Spleen (tissue), 11 donors: ENCODE measurements at regions not wholly inside any gene's neighbourhood (a gene's known extent, or its start where the extent isn't known, plus 50 kb on each side); places are given as distances from the start of the nearest gene placed in this dataset.

ENCODE experiments used
- DNase-seq: peaks from one replicate; pipeline ENCODE4 v3.0.0-alpha.2; 2020
- H3K27ac ChIP-seq, 8 donors: fragments of 200-600 bp; sonication (generic) in 7 of 8; 1 replicate in 4 of 8; 2 replicates in 4 of 8; pipeline versions ENCODE4 v1.5.0 to v1.8.0; 2016 to 2021; ENCODE audit warnings: inconsistent platforms in 4 of 8, mild to moderate bottlenecking in 4 of 8, moderate library complexity in 1 of 8
- H3K27me3 ChIP-seq, 7 donors: fragments of 200-600 bp; sonication (generic) in 6 of 7; replicated peaks in 1 of 7; 1 replicate in 4 of 7; 2 replicates in 3 of 7; pipeline versions ENCODE4 v1.5.0 to v1.8.0; 2016 to 2021; ENCODE audit warnings: inconsistent platforms in 3 of 7, mild to moderate bottlenecking in 1 of 7
- H3K36me3 ChIP-seq, 6 donors: fragments of 200-600 bp; sonication (generic) in 5 of 6; 1 replicate in 4 of 6; 2 replicates in 2 of 6; pipeline versions ENCODE4 v1.5.0 to v1.8.0; 2016 to 2021; ENCODE audit warnings: inconsistent platforms in 2 of 6
- H3K4me1 ChIP-seq, 6 donors: fragments of 200-600 bp; sonication (generic) in 5 of 6; 1 replicate in 3 of 6; 2 replicates in 3 of 6; pipeline versions ENCODE4 v1.5.0 to v1.8.0; 2016 to 2021; ENCODE audit warnings: inconsistent platforms in 3 of 6
- H3K4me3 ChIP-seq, 8 donors: fragments of 200-600 bp; sonication (generic) in 7 of 8; 1 replicate in 4 of 8; 2 replicates in 4 of 8; pipeline versions ENCODE4 v1.5.0 to v1.8.0; 2016 to 2021; ENCODE audit warnings: inconsistent platforms in 4 of 8, mild to moderate bottlenecking in 4 of 8, moderate library complexity in 2 of 8
- H3K9me3 ChIP-seq, 8 donors: fragments of 200-600 bp; sonication (generic) in 7 of 8; 1 replicate in 4 of 8; 2 replicates in 4 of 8; pipeline versions ENCODE4 v1.5.0 to v1.8.0; 2016 to 2021; ENCODE audit warnings: inconsistent platforms in 4 of 8
- POLR2A ChIP-seq, 3 donors: fragments of 450-650 bp; IDR thresholded peaks; one replicate each; pipeline ENCODE4 v1.5.1; 2017; ENCODE audit warnings: antibody characterized with exemption in 3 of 3, mild to moderate bottlenecking in 1 of 3
- POLR2AphosphoS5 ChIP-seq, 3 donors: sonication (generic); formaldehyde crosslinking; IDR thresholded peaks; one replicate each; pipeline ENCODE4 v1.5.1; 2017; ENCODE audit warnings: antibody characterized with exemption in 3 of 3
- WGBS, 5 donors: extraction: QIAGEN DNeasy Blood & Tissue Kit in 3 of 5; methylation state at CpG; one replicate each; pipeline versions ENCODE4 v1.1.5 to v1.1.7; 2013 to 2018; 5-methylcytosine and 5-hydroxymethylcytosine counted together
- intact Hi-C: fragments of 100-400 bp; cut with DNase I; formaldehyde crosslinking; loops from one replicate; pipeline ENCODE4 v1.15.0; 2023; ENCODE audit warnings: low total_unique reads
- TF ChIP-seq, protein P1 (sequence below), 11 experiments: fragments of 200-600 bp in 7 of 11; fragments of 450-650 bp in 4 of 11; sonication (generic) in 4 of 11; IDR thresholded peaks in 8 of 11; conservative IDR thresholded peaks in 3 of 11; 1 replicate in 7 of 11; 2 replicates in 4 of 11; pipeline versions ENCODE4 v1.4.0 to v1.8.0; 2016 to 2021; ENCODE audit warnings: antibody characterized with exemption in 11 of 11, inconsistent platforms in 4 of 11, mild to moderate bottlenecking in 1 of 11
- donor health status: healthy with polysubstance abuse.
- donor health status: DM: no; HTN: no; CAD: no; lungs with moderate emphysema.
- donor health status: DM: no; HTN: no; CAD: no.
- donor health status: Bipolar disorder and iron deficiency.
- donor health status: healthy.
- donor health status: DM: no; HTN: no; CAD: no.
- donor health status: DM: yes; HTN: yes; CAD: no.

GRCh38 chr20:51884561-51884960 lies 82.2 kb upstream of the SALL4 start:
- H3K27me3 ChIP-seq, result no peaks in the 10 kb centered on the region
- intact Hi-C loops, result no loop called here
- no peaks in the 10 kb centered on the region for H3K36me3 ChIP-seq
- WGBS, 5 donors, result 51 to 90% (median 72%) methylated on average over 5 of the region's 5 CpGs
- TF ChIP-seq POLR2AphosphoS5 (IDR thresholded peaks at IDR 0.05), result no peak
- no peak for TF ChIP-seq POLR2A (IDR thresholded peaks at IDR 0.05)
- H3K4me1 ChIP-seq, result no peaks in the 10 kb centered on the region
- no peak for DNase-seq
- H3K4me3 ChIP-seq, result no peak overlapping the region
- H3K9me3 ChIP-seq, result no peaks in the 10 kb centered on the region
- H3K27ac ChIP-seq, result no peak overlapping the region

GRCh38 chr20:51880188-51880587 lies 77.9 kb upstream of the SALL4 start:
- no peaks in the 10 kb centered on the region for H3K4me1 ChIP-seq
- 80 to 92% (median 86%) methylated on average over 4 of the region's 4 CpGs for WGBS, 5 donors
- DNase-seq, result no peak
- no peak for TF ChIP-seq POLR2A (IDR thresholded peaks at IDR 0.05)
- TF ChIP-seq POLR2AphosphoS5 (IDR thresholded peaks at IDR 0.05), result no peak
- TF ChIP-seq, protein P1, sequence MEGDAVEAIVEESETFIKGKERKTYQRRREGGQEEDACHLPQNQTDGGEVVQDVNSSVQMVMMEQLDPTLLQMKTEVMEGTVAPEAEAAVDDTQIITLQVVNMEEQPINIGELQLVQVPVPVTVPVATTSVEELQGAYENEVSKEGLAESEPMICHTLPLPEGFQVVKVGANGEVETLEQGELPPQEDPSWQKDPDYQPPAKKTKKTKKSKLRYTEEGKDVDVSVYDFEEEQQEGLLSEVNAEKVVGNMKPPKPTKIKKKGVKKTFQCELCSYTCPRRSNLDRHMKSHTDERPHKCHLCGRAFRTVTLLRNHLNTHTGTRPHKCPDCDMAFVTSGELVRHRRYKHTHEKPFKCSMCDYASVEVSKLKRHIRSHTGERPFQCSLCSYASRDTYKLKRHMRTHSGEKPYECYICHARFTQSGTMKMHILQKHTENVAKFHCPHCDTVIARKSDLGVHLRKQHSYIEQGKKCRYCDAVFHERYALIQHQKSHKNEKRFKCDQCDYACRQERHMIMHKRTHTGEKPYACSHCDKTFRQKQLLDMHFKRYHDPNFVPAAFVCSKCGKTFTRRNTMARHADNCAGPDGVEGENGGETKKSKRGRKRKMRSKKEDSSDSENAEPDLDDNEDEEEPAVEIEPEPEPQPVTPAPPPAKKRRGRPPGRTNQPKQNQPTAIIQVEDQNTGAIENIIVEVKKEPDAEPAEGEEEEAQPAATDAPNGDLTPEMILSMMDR (IDR thresholded peaks at IDR 0.05 in 8 of 11, conservative IDR thresholded peaks at IDR 0.05 in 3 of 11), result no peak
- H3K27me3 ChIP-seq, result no peaks in the 10 kb centered on the region
- intact Hi-C loops, result no loop called here
- H3K27ac ChIP-seq, result no peak overlapping the region
- H3K9me3 ChIP-seq, result no peaks in the 10 kb centered on the region
- no peaks in the 10 kb centered on the region for H3K36me3 ChIP-seq
- no peak overlapping the region for H3K4me3 ChIP-seq

- Histone ChIP-seq H3K36me3 (no peaks in the 10 kb centered on the region), H3K27me3 (peaks cover 0 to 4% (median 0%) of the 10 kb centered on the region in 7 donors), H3K27ac (no peak overlapping the region), H3K4me1 (no peaks in the 10 kb centered on the region), H3K4me3 (no peak overlapping the region), H3K9me3 (no peaks in the 10 kb centered on the region)
- DNase-seq, result no peak
- WGBS, 5 donors, result 27 to 36% (median 32%) methylated on average over 8 of the region's 8 CpGs
- intact Hi-C loops, result no loop called here
- no peak for TF ChIP-seq POLR2A (IDR thresholded peaks at IDR 0.05)
- TF ChIP-seq, protein P1 (IDR thresholded peaks at IDR 0.05 in 8 of 11, conservative IDR thresholded peaks at IDR 0.05 in 3 of 11), result no peak
- TF ChIP-seq POLR2AphosphoS5 (IDR thresholded peaks at IDR 0.05), result no peak
These were observed 74.1 kb upstream of the SALL4 start for GRCh38 chr20:51876313-51876940.

DNA sequence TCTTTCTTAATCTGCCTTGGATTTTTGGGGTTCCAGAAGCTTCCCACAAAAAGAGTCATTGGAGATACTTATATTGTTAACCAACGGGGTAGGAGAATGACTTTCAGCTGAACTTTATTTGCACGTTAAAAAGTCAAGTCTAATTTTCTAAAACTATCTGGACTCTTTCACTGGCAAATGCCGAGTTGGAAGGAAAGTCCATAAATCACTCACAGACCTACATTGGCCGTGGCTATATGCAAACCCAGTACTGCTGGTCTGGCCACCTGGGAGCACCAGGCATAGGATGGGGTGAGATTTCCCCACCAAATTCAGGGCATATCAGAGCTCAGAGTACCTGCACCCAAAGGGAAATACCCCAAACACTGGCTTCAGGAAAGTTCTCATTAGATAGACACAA lies 71.3 kb upstream of the SALL4 start:
- no peak overlapping the region for H3K4me3 ChIP-seq
- no peak overlapping the region for H3K27ac ChIP-seq
- H3K4me1 ChIP-seq, result no peaks in the 10 kb centered on the region
- no peak for DNase-seq
- peaks cover 0 to 4% (median 0%) of the 10 kb centered on the region in 7 donors for H3K27me3 ChIP-seq
- H3K36me3 ChIP-seq, result no peaks in the 10 kb centered on the region
- WGBS, 5 donors, result 56 to 65% (median 59%) methylated on average over 4 of the region's 4 CpGs
- TF ChIP-seq POLR2AphosphoS5 (IDR thresholded peaks at IDR 0.05) (no peak), POLR2A (IDR thresholded peaks at IDR 0.05) (no peak)
- TF ChIP-seq, protein P1 (IDR thresholded peaks at IDR 0.05 in 8 of 11, conservative IDR thresholded peaks at IDR 0.05 in 3 of 11), result no peak
- no peaks in the 10 kb centered on the region for H3K9me3 ChIP-seq
- intact Hi-C loops, result no loop called here
